GM08714 (cell line): ENCODE measurements at regions not wholly inside any gene's neighbourhood (a gene's known extent, or its start where the extent isn't known, plus 50 kb on each side); places are given as distances from the start of the nearest gene placed in this dataset.
"Not testable (repeated sequence)": the region's sequence is repeated elsewhere in the genome, so short reads cannot be mapped to it uniquely, and the experiment has no call there.

ENCODE experiments used
- H3K4me3 ChIP-seq: fragments of 200-500 bp; sonication (Bioruptor generic); 2 replicates; pipeline ENCODE4 v1.5.1; 2014; ENCODE audit warnings: mild to moderate bottlenecking, low read length, inconsistent platforms
- ZNF274 ChIP-seq: IDR thresholded peaks from 2 replicates; pipeline ENCODE4 v1.6.1; 2012; ENCODE audit warnings: mild to moderate bottlenecking, low read depth, low read length

GRCh38 chr1:148367596-148367995, 115.5 kb downstream of the PPIAL4G start:
- TF ChIP-seq ZNF274 = no peak
- no peak overlapping the region for H3K4me3 ChIP-seq

DNA sequence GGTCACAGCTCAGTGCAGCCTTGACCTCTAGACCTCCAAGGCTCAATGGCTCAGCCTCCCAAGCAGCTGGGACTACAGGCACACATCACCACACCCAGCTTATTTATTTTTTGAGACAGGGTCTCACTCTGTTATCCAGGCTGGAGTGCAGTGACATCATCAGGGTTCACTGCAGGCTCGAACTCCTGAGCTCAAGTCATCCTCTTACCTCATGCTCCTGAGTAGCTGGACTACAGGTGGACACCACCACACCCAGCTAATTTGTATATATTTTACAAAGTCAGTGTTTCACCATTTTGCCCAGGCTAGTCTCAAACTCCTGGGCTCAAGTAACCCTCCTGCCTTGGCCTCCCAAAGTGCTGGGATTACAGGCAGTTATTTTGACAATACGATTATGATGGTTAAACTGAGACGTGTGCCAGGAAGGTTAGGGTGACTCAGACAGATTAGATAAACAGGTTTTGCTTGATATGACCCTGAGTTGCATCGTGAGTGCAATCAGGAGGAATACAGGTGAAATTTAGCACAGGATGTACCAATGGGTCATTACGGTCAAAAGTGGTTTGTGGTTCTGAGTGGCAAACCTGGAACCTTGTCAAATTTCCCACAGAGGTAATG, 116.9 kb downstream of the PPIAL4G start:
- not testable (repeated sequence) for H3K4me3 ChIP-seq

DNA sequence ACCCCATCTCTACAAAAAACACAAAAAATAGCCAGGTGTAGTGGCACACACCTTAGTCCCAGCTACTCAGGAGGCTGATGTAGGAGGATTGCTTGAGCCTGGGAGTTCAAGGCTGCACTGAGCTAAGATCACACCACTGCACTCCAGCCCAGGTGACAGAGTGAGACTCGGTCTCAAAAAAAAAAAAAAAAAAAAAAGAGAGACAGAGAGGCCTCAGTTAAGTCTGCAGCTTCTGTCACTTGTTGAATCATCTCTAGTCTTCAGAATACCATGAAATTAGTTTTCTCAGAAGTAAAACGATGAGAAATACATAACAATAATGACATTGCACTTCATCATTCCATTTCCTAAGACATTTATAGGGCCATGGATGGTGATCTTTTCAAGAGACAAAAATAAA, 118.0 kb downstream of the PPIAL4G start:
- H3K4me3 ChIP-seq = not testable (repeated sequence)

DNA sequence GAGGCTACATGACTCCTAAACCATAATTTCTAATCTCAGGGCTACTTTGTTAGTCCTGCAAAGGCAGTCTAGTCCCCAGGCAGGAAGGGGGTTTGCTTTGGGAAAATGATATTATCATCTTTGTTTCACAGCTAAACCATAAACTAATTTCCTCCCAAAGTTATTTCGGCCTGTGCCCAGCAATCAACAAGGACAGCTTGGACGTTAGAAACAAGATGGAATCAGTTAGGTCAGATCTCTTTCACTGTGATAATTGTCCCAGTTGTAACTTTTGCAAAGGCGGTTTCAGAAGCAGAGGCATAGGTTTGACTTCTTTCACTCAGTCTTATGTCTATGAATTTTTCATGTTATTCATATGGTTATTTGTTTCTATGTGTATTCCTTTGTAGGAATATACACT, 119.1 kb downstream of the PPIAL4G start:
- H3K4me3 ChIP-seq = not testable (repeated sequence)

DNA sequence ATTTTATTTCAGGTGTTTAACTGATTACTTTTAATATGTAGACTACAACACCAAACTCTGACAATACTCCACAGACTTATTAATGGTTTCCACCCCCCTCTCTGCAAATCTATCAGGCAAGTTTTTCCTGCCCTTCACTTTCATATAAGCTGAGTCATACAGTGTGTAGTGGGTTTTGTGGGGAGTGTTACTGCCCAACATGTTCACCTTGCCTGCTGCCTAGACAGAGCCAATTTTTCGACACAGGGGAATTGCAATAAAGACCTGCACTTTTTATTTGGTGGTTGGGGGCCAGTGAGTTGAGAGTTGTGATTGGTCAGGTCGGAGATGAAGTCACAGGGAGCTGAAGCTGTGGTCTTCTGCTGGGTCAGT, 119.7 kb downstream of the PPIAL4G start:
- H3K4me3 ChIP-seq = no peak overlapping the region
- no peak for TF ChIP-seq ZNF274

DNA sequence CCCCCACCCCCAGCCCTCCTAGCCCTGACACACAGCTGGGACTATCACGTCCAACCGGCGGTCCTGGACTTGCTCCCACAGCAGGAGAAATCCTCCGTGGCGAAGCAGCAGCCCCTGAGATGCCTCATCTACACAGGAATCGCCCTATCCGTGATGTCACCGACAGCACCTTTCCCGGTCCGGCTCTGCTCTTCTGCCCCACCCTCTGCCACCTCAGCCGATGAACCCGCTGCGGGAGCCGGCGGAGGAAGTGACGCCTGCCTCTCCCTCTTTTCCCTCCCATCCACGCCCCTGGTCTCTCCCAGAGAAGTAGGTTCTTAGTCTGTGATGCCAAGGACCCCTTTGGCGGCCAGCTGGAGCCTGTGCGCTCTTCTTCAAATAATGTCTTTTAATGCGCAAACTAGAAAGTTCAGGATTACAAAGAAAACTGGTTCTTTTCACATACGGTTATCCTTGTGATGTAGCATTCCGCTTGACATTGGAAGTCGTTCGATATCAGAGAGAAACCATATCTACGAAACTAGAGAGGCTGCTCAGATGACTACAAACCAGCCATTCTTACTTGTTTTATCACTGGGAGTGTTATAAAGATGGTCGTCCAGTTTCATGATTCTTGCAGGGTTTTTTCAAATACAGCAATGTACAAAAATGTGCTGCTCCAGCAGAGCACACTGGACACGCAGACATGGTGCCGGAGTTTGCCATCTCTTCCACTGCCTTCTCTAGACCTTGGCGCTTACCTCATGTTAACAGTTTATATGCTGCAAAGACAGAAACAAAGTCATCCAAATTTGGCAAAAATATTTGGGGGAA, 120.3 kb downstream of the PPIAL4G start:
- no peak overlapping the region for H3K4me3 ChIP-seq
- TF ChIP-seq ZNF274 = no peak

GRCh38 chr1:148362216-148362611, 120.9 kb downstream of the PPIAL4G start:
- no peak overlapping the region for H3K4me3 ChIP-seq
- TF ChIP-seq ZNF274 = no peak

DNA sequence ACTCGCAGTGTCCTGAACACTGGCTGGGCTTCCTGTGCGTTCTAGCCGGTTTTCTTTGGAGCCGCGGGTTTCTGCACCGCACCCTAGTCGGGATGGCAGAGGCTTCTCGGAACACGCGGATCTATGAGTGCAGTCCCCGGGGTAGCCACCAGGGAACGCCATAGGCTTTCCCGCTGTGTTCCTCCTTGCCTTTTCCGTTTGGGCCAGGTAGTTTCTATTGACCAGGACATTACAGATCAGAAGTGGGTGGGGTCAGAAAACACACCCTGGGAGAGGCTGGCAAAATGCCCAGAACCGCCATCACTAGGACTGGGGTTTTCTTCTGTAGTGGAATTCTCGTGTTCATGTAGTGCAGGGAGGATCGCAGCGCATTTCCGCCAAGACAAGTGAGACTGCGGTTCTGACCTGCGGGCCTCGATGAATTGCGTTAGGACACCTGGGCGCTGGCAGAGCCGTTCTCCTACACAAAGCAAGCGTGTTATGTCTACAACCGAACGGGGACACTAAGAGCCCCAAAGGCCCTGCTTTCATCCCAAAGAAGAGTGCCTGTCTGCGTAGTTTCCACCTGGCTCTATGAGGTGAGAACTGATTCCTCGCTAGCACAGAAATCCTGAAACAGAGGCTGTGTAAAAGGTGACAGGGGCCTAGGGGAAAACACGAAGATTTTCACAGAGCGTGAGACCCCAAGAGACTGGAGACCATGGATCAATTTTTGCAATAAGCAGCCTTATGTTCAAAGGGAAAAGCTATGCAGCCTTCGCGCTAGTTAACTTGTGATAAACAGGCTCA, 121.5 kb downstream of the PPIAL4G start:
- H3K4me3 ChIP-seq = not testable (repeated sequence)

DNA sequence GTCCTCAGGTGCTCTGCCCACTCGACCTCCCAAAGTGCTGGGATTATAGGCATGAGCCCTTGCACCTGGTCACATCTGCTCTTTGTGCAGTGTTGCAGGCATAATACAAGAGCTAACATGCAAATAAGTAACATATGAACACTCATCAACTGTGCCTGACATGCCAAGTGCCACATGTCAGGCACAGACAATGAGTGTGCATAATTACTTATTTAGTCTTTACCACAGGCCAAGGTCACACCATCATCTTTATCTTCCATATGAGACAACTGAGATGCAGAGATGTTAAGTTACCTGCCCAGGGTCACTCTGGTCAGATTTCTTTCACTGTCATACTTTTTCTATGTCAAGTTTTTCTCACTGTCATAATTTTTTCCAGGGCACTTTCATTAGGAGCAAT, 126.1 kb downstream of the PPIAL4G start:
- H3K4me3 ChIP-seq = no peak overlapping the region
- TF ChIP-seq ZNF274 = no peak

DNA sequence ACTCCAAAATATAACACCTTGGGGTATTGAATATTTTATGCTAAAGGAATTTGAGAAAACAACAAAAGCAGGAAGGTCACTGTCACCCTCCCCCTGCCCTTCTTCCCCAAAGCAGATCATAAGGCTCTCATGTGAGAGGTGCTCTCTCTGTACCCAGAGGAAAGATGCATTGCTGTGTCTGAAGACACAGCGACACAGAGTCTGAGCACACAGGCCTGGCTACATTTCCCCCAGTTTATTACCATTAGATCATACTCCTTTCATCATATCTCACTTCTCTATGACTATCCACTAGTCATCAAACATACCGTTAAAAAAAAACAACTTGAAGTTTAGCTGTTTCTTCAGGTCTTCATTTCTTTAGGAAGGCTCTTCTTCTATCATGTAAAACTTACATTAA, 127.1 kb downstream of the PPIAL4G start:
- no peak for TF ChIP-seq ZNF274
- no peak overlapping the region for H3K4me3 ChIP-seq

- H3K4me3 ChIP-seq = no peak overlapping the region
- TF ChIP-seq ZNF274 = no peak
These were observed 128.2 kb downstream of the PPIAL4G start for GRCh38 chr1:148354913-148355308.

DNA sequence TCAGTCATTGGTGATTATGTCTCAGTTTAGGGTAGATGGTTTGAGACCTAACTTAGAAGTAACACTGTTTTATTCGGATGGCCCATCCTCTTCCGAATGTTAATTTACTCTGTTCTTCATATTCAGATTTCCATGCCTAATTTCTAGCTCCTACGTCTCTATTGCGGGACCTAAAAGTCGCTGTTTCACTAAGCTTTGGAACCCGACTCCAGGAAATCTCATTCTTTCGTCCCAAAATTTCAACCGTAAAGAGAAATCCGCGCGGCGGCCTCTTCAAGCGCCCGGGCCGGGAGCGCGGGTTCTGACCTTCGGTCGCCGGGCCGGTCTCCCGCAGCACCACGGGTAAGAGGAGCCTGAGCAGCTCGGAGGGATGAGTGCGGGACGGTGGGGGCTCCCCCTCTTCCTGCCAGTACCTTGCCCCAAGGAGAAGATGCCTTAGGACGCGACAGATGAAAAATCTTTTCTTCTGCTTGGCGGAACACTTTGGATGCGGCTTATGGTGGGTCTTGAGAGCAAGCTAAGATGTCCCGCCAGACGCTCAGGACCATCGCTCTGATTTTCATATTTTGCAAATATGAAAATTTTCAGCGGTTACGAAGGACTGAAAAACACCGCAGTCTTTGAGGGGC, 128.7 kb downstream of the PPIAL4G start:
- no peak for TF ChIP-seq ZNF274
- H3K4me3 ChIP-seq = no peak overlapping the region

- no peak for TF ChIP-seq ZNF274
- H3K4me3 ChIP-seq = no peak overlapping the region
These were observed 129.4 kb downstream of the PPIAL4G start for GRCh38 chr1:148353461-148354283.

DNA sequence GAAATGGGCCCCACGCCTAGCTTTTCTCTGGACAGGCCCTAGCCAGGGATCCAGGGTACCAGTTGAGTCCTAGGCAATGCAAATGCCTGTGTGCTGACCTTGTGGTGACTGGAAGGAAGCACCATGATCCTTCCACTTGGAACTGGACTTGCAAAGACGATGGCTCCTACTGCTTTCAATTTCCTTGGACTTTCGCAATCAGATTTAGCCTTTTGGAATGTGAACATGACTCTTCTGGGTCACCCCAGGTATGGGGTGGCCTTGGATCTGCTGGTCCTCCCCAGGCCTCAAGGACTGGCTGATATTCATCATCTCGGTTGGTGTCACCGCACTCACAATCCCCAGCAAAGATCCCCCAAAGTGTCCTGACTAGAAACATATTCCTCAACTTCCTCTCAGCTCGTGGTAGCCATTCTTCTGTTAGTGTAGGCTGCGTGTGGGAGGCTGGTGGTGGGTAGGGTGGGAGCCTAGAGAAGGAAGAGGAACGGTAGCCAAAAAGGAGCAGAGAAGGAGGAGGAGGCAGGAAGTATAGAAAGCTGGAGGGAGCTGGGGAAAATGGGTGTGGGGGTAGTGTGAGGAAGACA, 130.5 kb downstream of the PPIAL4G start:
- no peak for TF ChIP-seq ZNF274
- no peak overlapping the region for H3K4me3 ChIP-seq
